T-helper 2 cell treated with Interferon-gamma antibody and Interleukin-4, amounts not matched to agents 5 μg/mL and 100 μg/mL, for 36 hours (primary cell): ENCODE measurements at regions not wholly inside any gene's neighbourhood (a gene's known extent, or its start where the extent isn't known, plus 50 kb on each side); places are given as distances from the start of the nearest gene placed in this dataset.

Experiments
- DNase-seq: peaks from one replicate; pipeline ENCODE4 v3.0.0; 2021; ENCODE audit warnings: low spot score
- H3K27ac Mint-ChIP-seq: one replicate; pipeline ENCODE4 v1.8.0; 2021; ENCODE audit warnings: mild to moderate bottlenecking, mixed read lengths
- H3K27me3 Mint-ChIP-seq: one replicate; pipeline ENCODE4 v1.8.0; 2021; ENCODE audit warnings: low read depth, mixed read lengths
- H3K36me3 Mint-ChIP-seq: one replicate; pipeline ENCODE4 v1.8.0; 2021; ENCODE audit warnings: low read depth, mixed read lengths
- H3K4me1 Mint-ChIP-seq: one replicate; pipeline ENCODE4 v1.8.0; 2021; ENCODE audit warnings: low read depth, mixed read lengths
- H3K4me3 Mint-ChIP-seq: one replicate; pipeline ENCODE4 v1.8.0; 2022; ENCODE audit warnings: mild to moderate bottlenecking, moderate library complexity, mixed read lengths
- H3K9me3 Mint-ChIP-seq: one replicate; pipeline ENCODE4 v1.8.0; 2021; ENCODE audit warnings: mixed read lengths

- H3K27ac Mint-ChIP-seq, result no peak overlapping the region
- no peak overlapping the region for H3K4me3 Mint-ChIP-seq
- no peaks in the 10 kb centered on the region for H3K9me3 Mint-ChIP-seq
- H3K36me3 Mint-ChIP-seq, result no peaks in the 10 kb centered on the region
- no peak for DNase-seq
- H3K27me3 Mint-ChIP-seq, result peaks cover 70% of the 10 kb centered on the region
- peaks cover 2% of the 10 kb centered on the region for H3K4me1 Mint-ChIP-seq
These were observed 99.9 kb upstream of the IL6 start for GRCh38 chr7:22627136-22627535.

GRCh38 chr7:22625251-22625650 lies 101.7 kb upstream of the IL6 start:
- H3K27ac Mint-ChIP-seq, result no peak overlapping the region
- H3K4me3 Mint-ChIP-seq, result no peak overlapping the region
- peaks cover 2% of the 10 kb centered on the region for H3K4me1 Mint-ChIP-seq
- H3K27me3 Mint-ChIP-seq, result peaks cover 65% of the 10 kb centered on the region
- no peak for DNase-seq
- no peaks in the 10 kb centered on the region for H3K36me3 Mint-ChIP-seq
- no peaks in the 10 kb centered on the region for H3K9me3 Mint-ChIP-seq

- Mint-ChIP-seq H3K4me3 (no peak overlapping the region), H3K4me1 (peaks cover 2% of the 10 kb centered on the region), H3K27ac (no peak overlapping the region), H3K36me3 (no peaks in the 10 kb centered on the region), H3K9me3 (no peaks in the 10 kb centered on the region), H3K27me3 (peaks cover 63% of the 10 kb centered on the region)
- no peak for DNase-seq
These were observed 102.2 kb upstream of the IL6 start for GRCh38 chr7:22624781-22625180.

GRCh38 chr7:22622116-22622785 lies 104.7 kb upstream of the IL6 start:
- H3K4me1 Mint-ChIP-seq, result peaks cover 2% of the 10 kb centered on the region
- H3K27ac Mint-ChIP-seq, result no peak overlapping the region
- peaks cover 49% of the 10 kb centered on the region for H3K27me3 Mint-ChIP-seq
- H3K4me3 Mint-ChIP-seq, result no peak overlapping the region
- H3K9me3 Mint-ChIP-seq, result peaks cover 17% of the 10 kb centered on the region
- no peak for DNase-seq
- no peaks in the 10 kb centered on the region for H3K36me3 Mint-ChIP-seq

GRCh38 chr7:22618528-22618927 lies 108.5 kb upstream of the IL6 start:
- H3K9me3 Mint-ChIP-seq, result peaks cover 30% of the 10 kb centered on the region
- no peaks in the 10 kb centered on the region for H3K36me3 Mint-ChIP-seq
- H3K27ac Mint-ChIP-seq, result no peak overlapping the region
- H3K4me1 Mint-ChIP-seq, result peaks cover 2% of the 10 kb centered on the region
- no peak for DNase-seq
- H3K27me3 Mint-ChIP-seq, result peaks cover 36% of the 10 kb centered on the region
- no peak overlapping the region for H3K4me3 Mint-ChIP-seq

GRCh38 chr7:22617166-22617565 lies 109.8 kb upstream of the IL6 start:
- peaks cover 37% of the 10 kb centered on the region for H3K27me3 Mint-ChIP-seq
- no peaks in the 10 kb centered on the region for H3K36me3 Mint-ChIP-seq
- no peak overlapping the region for H3K4me3 Mint-ChIP-seq
- no peak for DNase-seq
- H3K4me1 Mint-ChIP-seq, result no peaks in the 10 kb centered on the region
- no peak overlapping the region for H3K27ac Mint-ChIP-seq
- H3K9me3 Mint-ChIP-seq, result peaks cover 30% of the 10 kb centered on the region

- H3K36me3 Mint-ChIP-seq, result no peaks in the 10 kb centered on the region
- DNase-seq, result no peak
- no peak overlapping the region for H3K4me3 Mint-ChIP-seq
- peaks cover 26% of the 10 kb centered on the region for H3K9me3 Mint-ChIP-seq
- H3K27ac Mint-ChIP-seq, result no peak overlapping the region
- peaks cover 34% of the 10 kb centered on the region for H3K27me3 Mint-ChIP-seq
- H3K4me1 Mint-ChIP-seq, result no peaks in the 10 kb centered on the region
These were observed 113.5 kb upstream of the IL6 start for GRCh38 chr7:22613496-22613895.

GRCh38 chr7:22612776-22613175 lies 112.8 kb upstream of the STEAP1B start:
- H3K36me3 Mint-ChIP-seq, result no peaks in the 10 kb centered on the region
- H3K27me3 Mint-ChIP-seq, result peaks cover 31% of the 10 kb centered on the region
- no peak for DNase-seq
- H3K27ac Mint-ChIP-seq, result no peak overlapping the region
- no peak overlapping the region for H3K4me3 Mint-ChIP-seq
- peaks cover 18% of the 10 kb centered on the region for H3K9me3 Mint-ChIP-seq
- H3K4me1 Mint-ChIP-seq, result no peaks in the 10 kb centered on the region

- DNase-seq, result no peak
- H3K27ac Mint-ChIP-seq, result no peak overlapping the region
- H3K9me3 Mint-ChIP-seq, result peaks cover 8% of the 10 kb centered on the region
- no peaks in the 10 kb centered on the region for H3K36me3 Mint-ChIP-seq
- no peak overlapping the region for H3K4me3 Mint-ChIP-seq
- no peaks in the 10 kb centered on the region for H3K4me1 Mint-ChIP-seq
- H3K27me3 Mint-ChIP-seq, result peaks cover 34% of the 10 kb centered on the region
These were observed 111.7 kb upstream of the STEAP1B start for GRCh38 chr7:22611758-22612079.

GRCh38 chr7:22610951-22611757 lies 111.2 kb upstream of the STEAP1B start:
- no peak overlapping the region for H3K4me3 Mint-ChIP-seq
- H3K9me3 Mint-ChIP-seq, result peaks cover 7% of the 10 kb centered on the region
- no peaks in the 10 kb centered on the region for H3K4me1 Mint-ChIP-seq
- H3K27me3 Mint-ChIP-seq, result peaks cover 35% of the 10 kb centered on the region
- no peak overlapping the region for H3K27ac Mint-ChIP-seq
- H3K36me3 Mint-ChIP-seq, result no peaks in the 10 kb centered on the region
- no peak for DNase-seq

- no peak for DNase-seq
- Mint-ChIP-seq H3K9me3 (peaks cover 4% of the 10 kb centered on the region), H3K27me3 (peaks cover 33% of the 10 kb centered on the region), H3K27ac (no peak overlapping the region), H3K4me3 (no peak overlapping the region), H3K36me3 (no peaks in the 10 kb centered on the region), H3K4me1 (no peaks in the 10 kb centered on the region)
These were observed 110.3 kb upstream of the STEAP1B start for GRCh38 chr7:22610263-22610662.

GRCh38 chr7:22607180-22607579 lies 107.2 kb upstream of the STEAP1B start:
- Mint-ChIP-seq H3K4me1 (no peaks in the 10 kb centered on the region), H3K4me3 (no peak overlapping the region), H3K36me3 (no peaks in the 10 kb centered on the region), H3K27ac (no peak overlapping the region), H3K27me3 (peaks cover 35% of the 10 kb centered on the region), H3K9me3 (no peaks in the 10 kb centered on the region)
- DNase-seq, result no peak

- peaks cover 42% of the 10 kb centered on the region for H3K27me3 Mint-ChIP-seq
These were observed 104.3 kb upstream of the STEAP1B start for GRCh38 chr7:22604246-22604645.

GRCh38 chr7:22601812-22602565 lies 102.0 kb upstream of the STEAP1B start:
- H3K36me3 Mint-ChIP-seq, result no peaks in the 10 kb centered on the region
- no peak for DNase-seq
- no peaks in the 10 kb centered on the region for H3K4me1 Mint-ChIP-seq
- H3K9me3 Mint-ChIP-seq, result no peaks in the 10 kb centered on the region
- H3K4me3 Mint-ChIP-seq, result no peak overlapping the region
- no peak overlapping the region for H3K27ac Mint-ChIP-seq
- H3K27me3 Mint-ChIP-seq, result peaks cover 55% of the 10 kb centered on the region

More at GRCh38 chr7:22604246-22604645, 104.3 kb upstream of the STEAP1B start:
- Mint-ChIP-seq H3K36me3 (no peaks in the 10 kb centered on the region), H3K4me3 (no peak overlapping the region), H3K27ac (no peak overlapping the region), H3K9me3 (no peaks in the 10 kb centered on the region), H3K4me1 (no peaks in the 10 kb centered on the region)
- DNase-seq, result no peak
